ENCODE measurements at regions not wholly inside any gene's neighbourhood (a gene's known extent, or its start where the extent isn't known, plus 50 kb on each side); places are given as distances from the start of the nearest gene placed in this dataset.

DNA sequence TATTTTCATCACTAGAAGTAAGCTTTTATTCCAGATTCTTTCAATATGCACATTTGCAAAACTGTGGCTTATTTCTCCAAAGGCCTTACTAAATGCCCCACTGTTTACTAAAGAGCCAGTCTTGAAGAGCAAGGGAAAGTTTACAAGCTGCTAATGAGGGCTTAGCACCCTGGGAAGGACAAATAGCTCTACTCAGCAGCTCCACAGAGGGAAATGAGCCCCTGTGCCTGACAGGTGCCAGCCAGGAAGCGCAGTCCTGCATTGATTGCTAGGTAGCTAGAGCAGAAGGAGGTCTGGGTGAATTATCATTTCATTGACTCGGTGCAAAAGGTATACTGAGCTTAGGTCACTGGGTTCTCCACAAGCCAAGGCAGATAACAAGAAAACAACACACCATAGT lies 307.0 kb downstream of the SETD4 start:
- no peak for DNase-seq (ENCODE audit: low spot score)
- Mint-ChIP-seq H3K27me3 (ENCODE audit: unreplicated experiment) (peaks cover 4% of the 10 kb centered on the region), H3K27ac (ENCODE audit: unreplicated experiment) (no peak overlapping the region), H3K4me1 (ENCODE audit: unreplicated experiment) (peaks cover 2% of the 10 kb centered on the region), H3K9me3 (ENCODE audit: unreplicated experiment) (no peaks in the 10 kb centered on the region), H3K4me3 (ENCODE audit: unreplicated experiment) (no peak overlapping the region), H3K36me3 (ENCODE audit: low read depth, unreplicated experiment) (no peaks in the 10 kb centered on the region)
- TF ChIP-seq, protein P1, sequence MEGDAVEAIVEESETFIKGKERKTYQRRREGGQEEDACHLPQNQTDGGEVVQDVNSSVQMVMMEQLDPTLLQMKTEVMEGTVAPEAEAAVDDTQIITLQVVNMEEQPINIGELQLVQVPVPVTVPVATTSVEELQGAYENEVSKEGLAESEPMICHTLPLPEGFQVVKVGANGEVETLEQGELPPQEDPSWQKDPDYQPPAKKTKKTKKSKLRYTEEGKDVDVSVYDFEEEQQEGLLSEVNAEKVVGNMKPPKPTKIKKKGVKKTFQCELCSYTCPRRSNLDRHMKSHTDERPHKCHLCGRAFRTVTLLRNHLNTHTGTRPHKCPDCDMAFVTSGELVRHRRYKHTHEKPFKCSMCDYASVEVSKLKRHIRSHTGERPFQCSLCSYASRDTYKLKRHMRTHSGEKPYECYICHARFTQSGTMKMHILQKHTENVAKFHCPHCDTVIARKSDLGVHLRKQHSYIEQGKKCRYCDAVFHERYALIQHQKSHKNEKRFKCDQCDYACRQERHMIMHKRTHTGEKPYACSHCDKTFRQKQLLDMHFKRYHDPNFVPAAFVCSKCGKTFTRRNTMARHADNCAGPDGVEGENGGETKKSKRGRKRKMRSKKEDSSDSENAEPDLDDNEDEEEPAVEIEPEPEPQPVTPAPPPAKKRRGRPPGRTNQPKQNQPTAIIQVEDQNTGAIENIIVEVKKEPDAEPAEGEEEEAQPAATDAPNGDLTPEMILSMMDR (IDR thresholded peaks at IDR 0.05; ENCODE audit: unreplicated experiment) = no peak

DNA sequence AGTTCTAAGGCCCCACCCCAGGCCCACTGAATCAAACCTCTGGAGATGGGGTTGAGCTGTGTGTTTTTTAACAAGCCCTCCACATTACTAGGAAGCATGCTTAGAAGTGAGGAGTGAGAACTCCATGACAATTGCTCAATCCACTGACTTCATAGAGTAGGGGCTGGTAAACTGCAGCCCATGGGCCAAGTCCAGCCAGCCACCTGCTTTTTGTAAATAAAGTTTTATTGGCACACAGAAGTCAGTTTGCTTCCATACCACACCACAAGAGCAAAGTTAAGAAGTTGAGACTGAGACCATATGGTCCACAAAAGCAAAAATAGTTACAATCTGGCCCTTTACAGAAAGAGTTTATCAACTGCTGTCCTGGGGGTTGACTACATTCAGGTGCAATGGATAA lies 309.2 kb downstream of the SETD4 start:
- Mint-ChIP-seq H3K4me1 (ENCODE audit: unreplicated experiment) (peaks cover 2% of the 10 kb centered on the region), H3K36me3 (ENCODE audit: low read depth, unreplicated experiment) (no peaks in the 10 kb centered on the region), H3K27ac (ENCODE audit: unreplicated experiment) (no peak overlapping the region), H3K4me3 (ENCODE audit: unreplicated experiment) (no peak overlapping the region), H3K27me3 (ENCODE audit: unreplicated experiment) (peaks cover 2% of the 10 kb centered on the region), H3K9me3 (ENCODE audit: unreplicated experiment) (no peaks in the 10 kb centered on the region)
- DNase-seq (ENCODE audit: low spot score) = no peak
- TF ChIP-seq, protein P1 (IDR thresholded peaks at IDR 0.05; ENCODE audit: unreplicated experiment) = no peak

DNA sequence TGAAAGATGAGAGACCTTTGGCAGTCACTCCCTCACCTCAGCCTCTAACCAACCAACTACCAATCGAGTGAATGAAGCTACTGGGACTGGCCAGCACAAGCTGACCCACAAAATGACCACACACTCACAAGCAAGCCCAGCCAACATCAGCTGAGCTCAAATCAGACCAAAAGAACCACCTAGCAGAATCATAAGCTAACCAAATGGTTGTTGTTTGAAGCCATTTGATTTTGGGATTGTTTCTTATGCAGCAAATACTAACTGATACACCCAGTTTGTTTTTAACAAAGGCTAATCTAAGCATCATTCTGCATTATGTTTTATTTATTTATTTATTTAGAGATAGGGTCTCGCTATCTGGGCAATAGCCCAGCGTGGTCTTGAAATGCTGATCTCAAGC lies 310.4 kb downstream of the SETD4 start:
- Mint-ChIP-seq H3K9me3 (ENCODE audit: unreplicated experiment) (no peaks in the 10 kb centered on the region), H3K36me3 (ENCODE audit: low read depth, unreplicated experiment) (no peaks in the 10 kb centered on the region), H3K27ac (ENCODE audit: unreplicated experiment) (no peak overlapping the region), H3K4me3 (ENCODE audit: unreplicated experiment) (no peak overlapping the region), H3K27me3 (ENCODE audit: unreplicated experiment) (no peaks in the 10 kb centered on the region), H3K4me1 (ENCODE audit: unreplicated experiment) (peaks cover 2% of the 10 kb centered on the region)
- no peak for DNase-seq (ENCODE audit: low spot score)
- TF ChIP-seq, protein P1 (IDR thresholded peaks at IDR 0.05; ENCODE audit: unreplicated experiment) = no peak

DNA sequence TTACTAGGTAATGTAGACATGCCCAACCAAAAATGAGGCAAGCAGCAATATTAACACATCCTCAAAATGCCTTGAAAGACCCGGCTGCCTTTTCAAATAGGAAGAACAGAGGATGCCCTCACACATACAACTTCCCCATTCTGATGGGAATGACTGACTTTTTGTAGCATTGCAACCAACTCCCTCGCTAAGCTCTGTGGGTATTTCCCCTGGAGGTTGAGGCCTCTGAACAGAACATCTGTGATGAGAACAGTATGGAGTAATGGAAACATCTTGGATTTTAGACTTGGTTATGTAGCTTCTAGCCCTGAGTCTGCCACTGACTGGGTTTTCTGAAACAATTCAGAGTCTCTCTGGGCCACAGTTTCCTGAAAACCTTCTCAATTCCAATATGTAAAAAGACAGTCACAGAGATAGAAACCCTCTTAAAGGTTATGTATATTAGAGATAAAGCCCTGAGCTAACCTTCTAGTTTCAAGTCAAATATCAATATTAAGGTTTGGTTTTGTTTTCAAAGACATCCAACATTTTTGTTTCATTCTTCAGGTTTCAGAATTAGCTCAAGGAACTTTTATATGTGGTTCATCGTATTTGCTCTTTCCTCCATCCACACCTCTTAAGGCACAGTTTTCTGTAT lies 311.5 kb downstream of the SETD4 start:
- no peak overlapping the region for H3K27ac Mint-ChIP-seq (ENCODE audit: unreplicated experiment)
- H3K9me3 Mint-ChIP-seq (ENCODE audit: unreplicated experiment) = no peaks in the 10 kb centered on the region
- no peaks in the 10 kb centered on the region for H3K27me3 Mint-ChIP-seq (ENCODE audit: unreplicated experiment)
- no peak for DNase-seq (ENCODE audit: low spot score)
- peaks cover 2% of the 10 kb centered on the region for H3K4me1 Mint-ChIP-seq (ENCODE audit: unreplicated experiment)
- H3K4me3 Mint-ChIP-seq (ENCODE audit: unreplicated experiment) = no peak overlapping the region
- H3K36me3 Mint-ChIP-seq (ENCODE audit: low read depth, unreplicated experiment) = no peaks in the 10 kb centered on the region
- TF ChIP-seq, protein P1 (IDR thresholded peaks at IDR 0.05; ENCODE audit: unreplicated experiment) = no peak

DNA sequence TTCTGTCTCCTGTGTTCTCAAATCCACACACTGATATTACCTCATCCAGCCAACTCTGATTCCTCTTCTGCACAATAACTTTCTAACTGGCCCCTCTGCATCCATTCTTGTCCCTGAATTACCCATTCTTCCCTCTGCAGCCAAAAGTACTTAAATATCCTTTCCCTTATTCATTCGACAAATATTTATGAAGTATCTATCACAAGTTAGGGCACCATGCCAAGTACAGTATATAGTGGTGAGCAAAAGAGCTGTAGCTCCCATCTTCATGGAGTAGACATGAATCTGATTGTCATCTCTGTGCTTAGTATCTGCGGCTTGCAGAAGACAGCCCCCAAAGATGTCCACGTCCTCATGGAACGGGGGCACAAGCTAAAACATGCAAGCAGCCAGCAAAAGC lies 316.8 kb downstream of the SETD4 start:
- peaks cover 3% of the 10 kb centered on the region for H3K4me1 Mint-ChIP-seq (ENCODE audit: unreplicated experiment)

More for the DNA sequence above, 316.8 kb downstream of the SETD4 start:
- Mint-ChIP-seq H3K27ac (ENCODE audit: unreplicated experiment) (no peak overlapping the region), H3K36me3 (ENCODE audit: low read depth, unreplicated experiment) (no peaks in the 10 kb centered on the region), H3K4me3 (ENCODE audit: unreplicated experiment) (no peak overlapping the region), H3K9me3 (ENCODE audit: unreplicated experiment) (no peaks in the 10 kb centered on the region), H3K27me3 (ENCODE audit: unreplicated experiment) (no peaks in the 10 kb centered on the region)
- TF ChIP-seq, protein P1 (IDR thresholded peaks at IDR 0.05; ENCODE audit: unreplicated experiment) = no peak
- no peak for DNase-seq (ENCODE audit: low spot score)

All from endothelial cell (in vitro differentiated cells).